ENCODE measurements at regions not wholly inside any gene's neighbourhood (a gene's known extent, or its start where the extent isn't known, plus 50 kb on each side); places are given as distances from the start of the nearest gene placed in this dataset.

DNA sequence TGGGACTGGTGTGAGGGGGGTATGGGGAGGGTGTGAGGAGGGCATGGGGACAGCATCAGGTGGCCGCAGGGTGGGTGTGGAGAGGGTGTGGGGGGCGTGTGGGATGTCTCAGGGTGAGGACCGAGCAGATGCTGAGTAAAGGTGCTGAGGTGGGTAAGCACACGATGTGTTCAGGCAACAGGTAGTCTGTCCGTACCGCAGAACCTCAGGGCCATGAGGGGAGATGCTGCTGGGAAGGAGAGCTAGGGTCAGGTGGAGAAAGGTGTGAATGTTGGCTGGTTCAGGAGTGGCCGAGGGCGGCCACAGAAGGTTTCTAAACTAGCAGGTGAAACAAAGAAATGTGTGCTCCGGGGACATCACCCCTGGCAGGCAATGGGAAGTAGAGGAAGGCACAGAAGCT is 80.0 kb upstream of the CDH5 start:
- no peak overlapping the region for H3K27ac ChIP-seq (replicated peaks)
- TF ChIP-seq GABPA (IDR thresholded peaks at IDR 0.05; ENCODE audit: low read depth) (no peak), POLR2AphosphoS5 (IDR thresholded peaks at IDR 0.05; ENCODE audit: low read depth) (no peak), SPI1 (IDR thresholded peaks at IDR 0.05; ENCODE audit: borderline replicate concordance, low read depth) (no peak)
- TF ChIP-seq, protein P1, sequence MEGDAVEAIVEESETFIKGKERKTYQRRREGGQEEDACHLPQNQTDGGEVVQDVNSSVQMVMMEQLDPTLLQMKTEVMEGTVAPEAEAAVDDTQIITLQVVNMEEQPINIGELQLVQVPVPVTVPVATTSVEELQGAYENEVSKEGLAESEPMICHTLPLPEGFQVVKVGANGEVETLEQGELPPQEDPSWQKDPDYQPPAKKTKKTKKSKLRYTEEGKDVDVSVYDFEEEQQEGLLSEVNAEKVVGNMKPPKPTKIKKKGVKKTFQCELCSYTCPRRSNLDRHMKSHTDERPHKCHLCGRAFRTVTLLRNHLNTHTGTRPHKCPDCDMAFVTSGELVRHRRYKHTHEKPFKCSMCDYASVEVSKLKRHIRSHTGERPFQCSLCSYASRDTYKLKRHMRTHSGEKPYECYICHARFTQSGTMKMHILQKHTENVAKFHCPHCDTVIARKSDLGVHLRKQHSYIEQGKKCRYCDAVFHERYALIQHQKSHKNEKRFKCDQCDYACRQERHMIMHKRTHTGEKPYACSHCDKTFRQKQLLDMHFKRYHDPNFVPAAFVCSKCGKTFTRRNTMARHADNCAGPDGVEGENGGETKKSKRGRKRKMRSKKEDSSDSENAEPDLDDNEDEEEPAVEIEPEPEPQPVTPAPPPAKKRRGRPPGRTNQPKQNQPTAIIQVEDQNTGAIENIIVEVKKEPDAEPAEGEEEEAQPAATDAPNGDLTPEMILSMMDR (IDR thresholded peaks at IDR 0.05; ENCODE audit: insufficient read depth, low read length): no peak
- TF ChIP-seq, protein P2, sequence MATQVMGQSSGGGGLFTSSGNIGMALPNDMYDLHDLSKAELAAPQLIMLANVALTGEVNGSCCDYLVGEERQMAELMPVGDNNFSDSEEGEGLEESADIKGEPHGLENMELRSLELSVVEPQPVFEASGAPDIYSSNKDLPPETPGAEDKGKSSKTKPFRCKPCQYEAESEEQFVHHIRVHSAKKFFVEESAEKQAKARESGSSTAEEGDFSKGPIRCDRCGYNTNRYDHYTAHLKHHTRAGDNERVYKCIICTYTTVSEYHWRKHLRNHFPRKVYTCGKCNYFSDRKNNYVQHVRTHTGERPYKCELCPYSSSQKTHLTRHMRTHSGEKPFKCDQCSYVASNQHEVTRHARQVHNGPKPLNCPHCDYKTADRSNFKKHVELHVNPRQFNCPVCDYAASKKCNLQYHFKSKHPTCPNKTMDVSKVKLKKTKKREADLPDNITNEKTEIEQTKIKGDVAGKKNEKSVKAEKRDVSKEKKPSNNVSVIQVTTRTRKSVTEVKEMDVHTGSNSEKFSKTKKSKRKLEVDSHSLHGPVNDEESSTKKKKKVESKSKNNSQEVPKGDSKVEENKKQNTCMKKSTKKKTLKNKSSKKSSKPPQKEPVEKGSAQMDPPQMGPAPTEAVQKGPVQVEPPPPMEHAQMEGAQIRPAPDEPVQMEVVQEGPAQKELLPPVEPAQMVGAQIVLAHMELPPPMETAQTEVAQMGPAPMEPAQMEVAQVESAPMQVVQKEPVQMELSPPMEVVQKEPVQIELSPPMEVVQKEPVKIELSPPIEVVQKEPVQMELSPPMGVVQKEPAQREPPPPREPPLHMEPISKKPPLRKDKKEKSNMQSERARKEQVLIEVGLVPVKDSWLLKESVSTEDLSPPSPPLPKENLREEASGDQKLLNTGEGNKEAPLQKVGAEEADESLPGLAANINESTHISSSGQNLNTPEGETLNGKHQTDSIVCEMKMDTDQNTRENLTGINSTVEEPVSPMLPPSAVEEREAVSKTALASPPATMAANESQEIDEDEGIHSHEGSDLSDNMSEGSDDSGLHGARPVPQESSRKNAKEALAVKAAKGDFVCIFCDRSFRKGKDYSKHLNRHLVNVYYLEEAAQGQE (IDR thresholded peaks at IDR 0.05; ENCODE audit: insufficient replicate concordance, low read depth): no peak
- H3K27me3 ChIP-seq (ENCODE audit: insufficient read depth, poor library complexity, severe bottlenecking): no peaks in the 10 kb centered on the region
- DNase-seq (ENCODE audit: low read depth in 1 of 2, low spot score in 1 of 2): no peak
- no peak overlapping the region for H3K4me3 ChIP-seq (replicated peaks; ENCODE audit: insufficient read depth, low read length)

DNA sequence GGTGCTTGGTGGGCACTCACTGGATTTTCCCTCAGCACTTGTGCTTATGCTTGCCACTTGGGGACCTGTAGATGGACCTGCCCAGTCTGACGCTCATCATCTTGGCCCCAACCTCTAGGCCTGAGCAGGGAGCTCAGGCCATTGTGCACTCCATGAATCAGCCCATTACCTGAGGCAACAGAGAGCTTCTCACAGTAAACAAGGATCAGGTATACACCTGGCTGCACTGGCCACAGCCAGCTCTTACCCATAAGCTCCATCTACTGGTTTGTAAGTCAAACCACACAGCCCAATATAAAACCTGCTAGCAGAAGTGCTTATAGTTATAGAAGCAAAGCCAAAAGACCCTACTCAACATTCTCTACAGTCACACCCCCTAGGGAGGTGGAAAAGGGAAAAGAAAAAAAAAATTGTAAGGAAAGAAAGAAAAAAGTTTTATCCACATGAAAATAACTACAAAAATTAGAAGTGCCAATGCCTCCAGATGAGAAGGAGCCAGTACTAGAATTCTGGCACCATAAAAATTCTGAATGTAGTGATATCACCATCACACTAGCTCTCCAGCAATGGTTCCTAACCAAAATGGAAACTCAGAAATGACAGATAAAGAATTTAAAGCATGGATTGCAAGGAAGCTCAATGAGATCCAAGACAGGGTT is 87.8 kb upstream of the CDH5 start:
- H3K4me3 ChIP-seq (replicated peaks; ENCODE audit: insufficient read depth, low read length): no peak overlapping the region
- TF ChIP-seq POLR2AphosphoS5 (IDR thresholded peaks at IDR 0.05; ENCODE audit: low read depth) (no peak), SPI1 (IDR thresholded peaks at IDR 0.05; ENCODE audit: borderline replicate concordance, low read depth) (no peak), GABPA (IDR thresholded peaks at IDR 0.05; ENCODE audit: low read depth) (no peak)
- TF ChIP-seq, protein P1 (IDR thresholded peaks at IDR 0.05; ENCODE audit: insufficient read depth, low read length): no peak
- TF ChIP-seq, protein P2 (IDR thresholded peaks at IDR 0.05; ENCODE audit: insufficient replicate concordance, low read depth): no peak
- H3K27ac ChIP-seq (replicated peaks): no peak overlapping the region
- no peaks in the 10 kb centered on the region for H3K27me3 ChIP-seq (ENCODE audit: insufficient read depth, poor library complexity, severe bottlenecking)
- no peak for DNase-seq (ENCODE audit: low read depth in 1 of 2, low spot score in 1 of 2)

DNA sequence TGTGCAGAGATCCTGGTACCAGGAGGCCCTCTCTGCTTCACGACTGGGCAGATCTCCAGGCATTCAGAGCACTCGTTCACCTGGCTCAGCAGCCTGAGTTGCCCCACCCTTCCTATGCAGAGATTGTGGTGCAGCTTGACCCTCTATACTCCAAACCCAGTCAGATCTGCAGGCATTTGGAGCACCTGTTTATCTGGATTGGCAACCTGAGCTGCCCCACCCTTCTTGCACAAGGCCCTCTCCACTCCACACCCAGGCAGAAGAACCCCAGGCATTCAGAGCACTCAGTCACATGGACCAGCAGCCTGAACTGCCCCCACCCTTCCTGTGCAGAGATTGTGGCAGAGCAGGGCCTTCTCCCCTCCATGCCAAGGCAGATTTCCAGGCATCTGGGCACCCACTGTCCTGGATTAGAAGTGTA is 88.4 kb upstream of the CDH5 start:
- Histone ChIP-seq H3K27ac (replicated peaks) (no peak overlapping the region), H3K4me3 (replicated peaks; ENCODE audit: insufficient read depth, low read length) (no peak overlapping the region), H3K27me3 (ENCODE audit: insufficient read depth, poor library complexity, severe bottlenecking) (no peaks in the 10 kb centered on the region)
- TF ChIP-seq GABPA (IDR thresholded peaks at IDR 0.05; ENCODE audit: low read depth) (no peak), SPI1 (IDR thresholded peaks at IDR 0.05; ENCODE audit: borderline replicate concordance, low read depth) (no peak), POLR2AphosphoS5 (IDR thresholded peaks at IDR 0.05; ENCODE audit: low read depth) (no peak)
- TF ChIP-seq, protein P1 (IDR thresholded peaks at IDR 0.05; ENCODE audit: insufficient read depth, low read length): no peak
- TF ChIP-seq, protein P2 (IDR thresholded peaks at IDR 0.05; ENCODE audit: insufficient replicate concordance, low read depth): no peak
- DNase-seq (ENCODE audit: low read depth in 1 of 2, low spot score in 1 of 2): no peak
